GM12891 (cell line): ENCODE measurements at regions not wholly inside any gene's neighbourhood (a gene's known extent, or its start where the extent isn't known, plus 50 kb on each side); places are given as distances from the start of the nearest gene placed in this dataset.

Experiments used
- POLR2A ChIP-seq: IDR thresholded peaks from 2 replicates; pipeline ENCODE4 v1.6.1; 2011; ENCODE audit warnings: low read depth, low read length, control low read depth
- POLR2AphosphoS5 ChIP-seq: IDR thresholded peaks from 2 replicates; pipeline ENCODE4 v1.6.1; 2011; ENCODE audit warnings: low read depth, low read length, control low read depth
- TAF1 ChIP-seq: IDR thresholded peaks from 2 replicates; pipeline ENCODE4 v1.6.1; 2011; ENCODE audit warnings: low read depth, low read length, control low read depth

- TF ChIP-seq POLR2AphosphoS5 (no peak), POLR2A (no peak), TAF1 (no peak)
Observed at GRCh38 chr9:108039012-108039411, 549.4 kb upstream of the KLF4 start.
